HepG2 (cell line): ENCODE measurements at regions not wholly inside any gene's neighbourhood (a gene's known extent, or its start where the extent isn't known, plus 50 kb on each side); places are given as distances from the start of the nearest gene placed in this dataset.

Source experiments
- SUZ12 ChIP-seq: fragments of 150-350 bp; IDR thresholded peaks from 2 replicates; pipeline ENCODE4 v1.6.1; 2014; ENCODE audit warnings: low read depth, low read length
- ZNF589 ChIP-seq: sonication (generic); formaldehyde crosslinking; conservative IDR thresholded peaks from 2 replicates; pipeline ENCODE4 v1.8.0; 2022; ENCODE audit warnings: mild to moderate bottlenecking, moderate library complexity, missing genetic modification reagents

DNA sequence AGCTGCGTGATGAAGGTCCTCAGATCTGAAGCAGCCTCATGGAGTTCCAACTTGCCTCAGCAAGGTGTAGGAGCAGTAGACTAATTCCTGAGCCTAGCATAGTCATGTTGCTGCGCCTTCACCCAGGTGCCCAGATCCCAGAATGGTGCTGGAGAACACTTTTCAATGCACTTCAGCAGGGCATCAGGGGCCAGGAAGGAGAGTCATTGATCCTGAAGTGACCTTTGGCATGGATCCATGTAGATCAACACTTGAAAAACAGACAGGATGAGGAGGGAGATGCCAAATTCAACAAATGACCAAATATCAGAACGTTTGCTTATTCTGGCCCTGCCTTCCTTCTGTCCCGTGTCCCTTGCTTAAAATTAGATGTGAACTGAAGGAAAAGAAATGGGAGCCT, 91.9 kb downstream of the LEPR start:
- TF ChIP-seq ZNF589 (CRISPR knock-in tag) (no peak), SUZ12 (no peak)
